ENCODE measurements at regions not wholly inside any gene's neighbourhood (a gene's known extent, or its start where the extent isn't known, plus 50 kb on each side); places are given as distances from the start of the nearest gene placed in this dataset.
"Not testable (repeated sequence)": the region's sequence is repeated elsewhere in the genome, so short reads cannot be mapped to it uniquely, and the experiment has no call there.

DNA sequence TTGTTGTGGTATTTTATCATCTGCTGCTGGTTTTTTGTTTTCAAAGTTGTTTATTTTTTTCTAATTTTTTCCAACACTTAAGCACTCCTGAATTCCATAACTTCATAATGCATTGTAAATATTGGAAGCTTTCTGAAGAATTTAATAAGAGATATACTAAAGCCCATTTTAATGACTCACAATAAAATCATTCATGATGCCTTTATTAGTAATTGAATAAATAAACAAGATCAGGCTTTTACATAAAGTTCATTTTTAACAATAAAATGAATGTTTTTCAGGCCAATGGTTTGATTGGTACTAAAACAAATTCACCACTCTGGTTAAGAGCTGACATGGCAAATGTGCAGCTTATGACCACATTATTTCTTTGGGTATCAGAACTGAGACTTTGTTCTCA lies 408.2 kb upstream of the SMIM31 start:
- no peak for DNase-seq (ENCODE audit: low read depth)
- H3K4me3 ChIP-seq (ENCODE audit: control insufficient read depth, low read depth, low read length), result no peak overlapping the region
- TF ChIP-seq, protein P1, sequence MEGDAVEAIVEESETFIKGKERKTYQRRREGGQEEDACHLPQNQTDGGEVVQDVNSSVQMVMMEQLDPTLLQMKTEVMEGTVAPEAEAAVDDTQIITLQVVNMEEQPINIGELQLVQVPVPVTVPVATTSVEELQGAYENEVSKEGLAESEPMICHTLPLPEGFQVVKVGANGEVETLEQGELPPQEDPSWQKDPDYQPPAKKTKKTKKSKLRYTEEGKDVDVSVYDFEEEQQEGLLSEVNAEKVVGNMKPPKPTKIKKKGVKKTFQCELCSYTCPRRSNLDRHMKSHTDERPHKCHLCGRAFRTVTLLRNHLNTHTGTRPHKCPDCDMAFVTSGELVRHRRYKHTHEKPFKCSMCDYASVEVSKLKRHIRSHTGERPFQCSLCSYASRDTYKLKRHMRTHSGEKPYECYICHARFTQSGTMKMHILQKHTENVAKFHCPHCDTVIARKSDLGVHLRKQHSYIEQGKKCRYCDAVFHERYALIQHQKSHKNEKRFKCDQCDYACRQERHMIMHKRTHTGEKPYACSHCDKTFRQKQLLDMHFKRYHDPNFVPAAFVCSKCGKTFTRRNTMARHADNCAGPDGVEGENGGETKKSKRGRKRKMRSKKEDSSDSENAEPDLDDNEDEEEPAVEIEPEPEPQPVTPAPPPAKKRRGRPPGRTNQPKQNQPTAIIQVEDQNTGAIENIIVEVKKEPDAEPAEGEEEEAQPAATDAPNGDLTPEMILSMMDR (IDR thresholded peaks at IDR 0.05; ENCODE audit: control insufficient read depth, insufficient read depth, low read depth, low read length, missing control alignments), result no peak

DNA sequence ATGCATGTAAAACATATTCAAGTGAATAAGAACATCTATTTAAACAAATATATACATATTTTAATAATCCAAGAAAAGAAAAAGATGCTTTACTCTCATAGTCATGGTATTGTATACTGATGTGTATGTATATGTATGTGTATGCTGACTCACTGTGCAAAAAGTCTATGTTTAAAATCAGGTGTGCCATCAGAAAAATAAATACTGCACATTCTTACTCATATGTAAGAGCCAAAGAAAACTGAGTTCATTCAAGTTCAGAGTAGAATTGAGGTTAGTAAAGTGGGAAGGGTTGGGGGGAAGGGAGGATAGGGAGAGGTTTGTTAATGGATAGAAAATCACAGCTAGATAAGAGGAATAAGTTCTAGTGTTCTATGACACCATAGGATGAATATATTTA lies 403.9 kb upstream of the SMIM31 start:
- no peak overlapping the region for H3K4me3 ChIP-seq (ENCODE audit: control insufficient read depth, low read depth, low read length)
- DNase-seq (ENCODE audit: low read depth), result no peak
- TF ChIP-seq, protein P1 (IDR thresholded peaks at IDR 0.05; ENCODE audit: control insufficient read depth, insufficient read depth, low read depth, low read length, missing control alignments), result no peak

DNA sequence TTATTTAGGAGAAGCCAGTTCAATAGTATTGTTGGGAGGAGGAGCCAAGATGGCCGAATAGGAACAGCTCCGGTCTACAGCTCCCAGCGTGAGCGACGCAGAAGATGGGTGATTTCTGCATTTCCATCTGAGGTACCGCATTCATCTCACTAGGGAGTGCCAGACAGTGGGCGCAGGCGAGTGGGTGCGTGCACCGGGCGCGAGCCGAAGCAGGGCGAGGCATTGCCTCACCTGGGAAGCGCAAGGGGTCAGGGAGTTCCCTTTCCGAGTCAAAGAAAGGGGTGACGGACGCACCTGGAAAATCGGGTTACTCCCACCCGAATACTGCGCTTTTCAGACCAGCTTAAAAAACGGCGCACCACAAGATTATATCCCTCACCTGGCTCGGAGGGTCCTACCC lies 403.2 kb upstream of the SMIM31 start:
- not testable (repeated sequence) for DNase-seq (ENCODE audit: low read depth); H3K4me3 ChIP-seq (ENCODE audit: control insufficient read depth, low read depth, low read length)

DNA sequence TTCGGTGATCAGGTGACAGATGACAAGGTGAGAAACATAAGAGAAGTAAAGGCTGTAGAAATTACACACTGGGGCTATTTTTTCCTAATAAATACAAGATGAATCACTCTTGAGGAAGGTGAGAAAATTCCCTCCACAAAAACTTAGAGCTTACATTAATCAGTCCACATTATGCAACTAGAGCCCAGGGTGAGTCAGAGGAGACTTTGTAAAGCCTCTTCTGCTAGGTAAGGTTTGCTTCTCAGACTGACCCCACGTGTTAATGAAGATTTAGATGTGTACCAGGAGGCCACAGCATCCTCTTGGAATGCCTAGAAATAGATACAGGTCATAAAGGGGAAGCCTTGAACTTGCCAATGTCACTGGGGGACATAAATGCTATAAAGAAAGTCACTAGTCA lies 396.0 kb upstream of the SMIM31 start:
- no peak for DNase-seq (ENCODE audit: low read depth)
- H3K4me3 ChIP-seq (ENCODE audit: control insufficient read depth, low read depth, low read length), result no peak overlapping the region
- TF ChIP-seq, protein P1 (IDR thresholded peaks at IDR 0.05; ENCODE audit: control insufficient read depth, insufficient read depth, low read depth, low read length, missing control alignments), result no peak

DNA sequence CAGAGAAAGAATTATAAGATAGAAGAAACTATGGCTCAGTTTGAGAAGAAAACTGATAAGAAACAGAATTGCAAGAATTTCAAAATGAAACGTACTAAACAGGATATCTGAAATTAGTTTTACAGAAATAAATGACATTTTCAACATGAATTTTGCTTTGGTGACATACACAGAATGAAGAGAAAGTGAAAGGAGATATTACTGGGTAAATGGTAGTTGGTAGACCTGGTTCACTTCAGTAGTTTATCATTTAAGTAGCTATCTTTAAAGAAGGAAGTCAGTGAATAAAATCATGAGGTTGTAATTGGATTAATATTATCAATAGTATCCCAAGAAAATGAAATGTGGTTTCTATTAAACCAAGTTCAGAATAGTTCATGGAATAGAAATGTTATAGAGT lies 395.5 kb upstream of the SMIM31 start:
- H3K4me3 ChIP-seq (ENCODE audit: control insufficient read depth, low read depth, low read length), result no peak overlapping the region
- TF ChIP-seq, protein P1 (IDR thresholded peaks at IDR 0.05; ENCODE audit: control insufficient read depth, insufficient read depth, low read depth, low read length, missing control alignments), result no peak
- no peak for DNase-seq (ENCODE audit: low read depth)

DNA sequence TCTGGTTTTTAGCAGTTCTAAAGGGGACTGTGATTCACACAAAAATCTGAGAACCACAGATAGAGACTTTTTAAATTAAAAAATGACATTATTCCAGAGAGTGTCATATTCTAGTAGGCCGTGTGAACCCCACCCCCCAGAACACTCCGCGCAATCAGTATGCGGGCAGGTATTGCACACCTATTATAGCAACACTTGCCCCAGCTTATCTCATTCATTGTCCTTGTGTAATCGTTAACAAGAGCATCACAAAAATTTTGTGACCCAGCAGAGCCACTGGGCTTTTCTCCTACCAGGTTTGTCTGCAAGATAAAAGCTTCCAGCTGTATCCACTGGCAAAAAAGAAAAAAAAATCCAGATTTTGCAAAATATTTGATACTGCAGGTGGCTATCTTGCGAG lies 394.1 kb upstream of the SMIM31 start:
- no peak for DNase-seq (ENCODE audit: low read depth)
- no peak overlapping the region for H3K4me3 ChIP-seq (ENCODE audit: control insufficient read depth, low read depth, low read length)
- TF ChIP-seq, protein P1 (IDR thresholded peaks at IDR 0.05; ENCODE audit: control insufficient read depth, insufficient read depth, low read depth, low read length, missing control alignments), result no peak

DNA sequence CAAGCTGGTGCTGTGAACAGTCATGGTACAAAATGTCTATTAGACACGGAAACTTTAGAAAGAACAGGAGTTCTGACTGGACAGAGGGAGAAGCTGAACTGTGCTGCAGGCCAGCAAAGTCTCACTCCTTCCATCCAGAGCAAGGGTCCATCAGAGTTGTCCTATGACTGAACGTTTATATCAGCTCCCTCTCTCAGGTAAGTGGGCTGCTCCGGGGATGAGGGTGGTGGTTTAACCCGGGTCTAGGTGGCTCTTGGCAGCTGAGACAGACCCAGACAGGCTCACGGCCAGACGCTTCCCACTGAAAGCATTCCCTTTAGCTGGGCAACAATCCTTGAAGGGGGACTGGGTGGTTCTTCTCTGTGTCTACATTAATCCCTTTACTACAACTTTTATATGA lies 385.0 kb upstream of the SMIM31 start:
- no peak for DNase-seq (ENCODE audit: low read depth)
- H3K4me3 ChIP-seq (ENCODE audit: control insufficient read depth, low read depth, low read length), result no peak overlapping the region
- TF ChIP-seq, protein P1 (IDR thresholded peaks at IDR 0.05; ENCODE audit: control insufficient read depth, insufficient read depth, low read depth, low read length, missing control alignments), result no peak

All from AG09309 (cell line).